NT2/D1 (cell line): ENCODE measurements at regions not wholly inside any gene's neighbourhood (a gene's known extent, or its start where the extent isn't known, plus 50 kb on each side); places are given as distances from the start of the nearest gene placed in this dataset.

Source experiments
- DNase-seq: peaks from one replicate; pipeline ENCODE4 v3.0.0-alpha.2; 2011; ENCODE audit warnings: low read depth, low spot score
- H3K27me3 ChIP-seq: 2 replicates; pipeline ENCODE4 v1.6.0; 2011; ENCODE audit warnings: mild to moderate bottlenecking; ENCODE audit not compliant: insufficient read length, insufficient read depth
- H3K36me3 ChIP-seq: 2 replicates; pipeline ENCODE4 v1.6.1; 2011; ENCODE audit warnings: mild to moderate bottlenecking, low read length, mixed read lengths; ENCODE audit not compliant: insufficient read depth, insufficient read length
- H3K4me1 ChIP-seq: 2 replicates; pipeline ENCODE4 v1.5.1; 2011; ENCODE audit not compliant: insufficient read depth, insufficient read length
- H3K4me3 ChIP-seq: 2 replicates; pipeline ENCODE4 v1.5.1; 2011; ENCODE audit warnings: low read depth; ENCODE audit not compliant: insufficient read length
- H3K9ac ChIP-seq: 2 replicates; pipeline ENCODE4 v1.6.0; 2011; ENCODE audit warnings: low read depth; ENCODE audit not compliant: insufficient read length
- H3K9me3 ChIP-seq: 2 replicates; pipeline ENCODE4 v1.5.1; 2011; ENCODE audit warnings: mild to moderate bottlenecking, low read length; ENCODE audit not compliant: insufficient read depth
- SUZ12 ChIP-seq: IDR thresholded peaks from 2 replicates; pipeline ENCODE4 v1.6.1; 2011; ENCODE audit not compliant: insufficient read length, insufficient read depth; ENCODE audit errors: extremely low read depth
- YY1 ChIP-seq: IDR thresholded peaks from 2 replicates; pipeline ENCODE4 v1.6.1; 2011; ENCODE audit not compliant: insufficient read length, insufficient read depth
- ZNF274 ChIP-seq: IDR thresholded peaks from 2 replicates; pipeline ENCODE4 v1.6.1; 2011; ENCODE audit warnings: mild to moderate bottlenecking, low read depth, low read length

- H3K4me1 ChIP-seq, result no peaks in the 10 kb centered on the region
- TF ChIP-seq YY1 (no peak), ZNF274 (no peak), SUZ12 (no peak)
- no peaks in the 10 kb centered on the region; the same call in 1 of the 2 replicates for H3K9me3 ChIP-seq
These were observed 141.7 kb upstream of the NRIP1 start for GRCh38 chr21:15206514-15206913.

GRCh38 chr21:15207231-15207630, 142.4 kb upstream of the NRIP1 start:
- Histone ChIP-seq H3K9ac (no peak overlapping the region), H3K9me3 (no peaks in the 10 kb centered on the region; the same call in 1 of the 2 replicates), H3K4me3 (no peak overlapping the region), H3K27me3 (no peaks in the 10 kb centered on the region), H3K36me3 (no peaks in the 10 kb centered on the region), H3K4me1 (no peaks in the 10 kb centered on the region)
- DNase-seq, result no peak
- no peak for TF ChIP-seq ZNF274
- TF ChIP-seq YY1, result no peak
- TF ChIP-seq SUZ12, result no peak

More at GRCh38 chr21:15206514-15206913, 141.7 kb upstream of the NRIP1 start:
- Histone ChIP-seq H3K9ac (no peak overlapping the region), H3K27me3 (no peaks in the 10 kb centered on the region), H3K4me3 (no peak overlapping the region), H3K36me3 (no peaks in the 10 kb centered on the region)
- no peak for DNase-seq

- H3K4me3 ChIP-seq, result no peak overlapping the region
- H3K36me3 ChIP-seq, result no peaks in the 10 kb centered on the region
- H3K9me3 ChIP-seq, result no peaks in the 10 kb centered on the region; the same call in 1 of the 2 replicates
- no peak overlapping the region for H3K9ac ChIP-seq
- H3K27me3 ChIP-seq, result no peaks in the 10 kb centered on the region
- no peaks in the 10 kb centered on the region for H3K4me1 ChIP-seq
- TF ChIP-seq YY1 (no peak), SUZ12 (no peak), ZNF274 (no peak)
- DNase-seq, result no peak
These were observed 143.0 kb upstream of the NRIP1 start for GRCh38 chr21:15207635-15208370.

GRCh38 chr21:15208786-15209185, 144.0 kb upstream of the NRIP1 start:
- H3K4me1 ChIP-seq, result no peaks in the 10 kb centered on the region
- DNase-seq, result no peak
- no peaks in the 10 kb centered on the region for H3K36me3 ChIP-seq
- no peak for TF ChIP-seq YY1
- TF ChIP-seq SUZ12, result no peak
- no peak for TF ChIP-seq ZNF274
- no peak overlapping the region for H3K9ac ChIP-seq
- no peaks in the 10 kb centered on the region for H3K27me3 ChIP-seq
- H3K4me3 ChIP-seq, result no peak overlapping the region
- no peaks in the 10 kb centered on the region; the same call in 1 of the 2 replicates for H3K9me3 ChIP-seq

- Histone ChIP-seq H3K4me3 (no peak overlapping the region), H3K36me3 (no peaks in the 10 kb centered on the region), H3K27me3 (no peaks in the 10 kb centered on the region), H3K9ac (no peak overlapping the region), H3K4me1 (no peaks in the 10 kb centered on the region), H3K9me3 (no peaks in the 10 kb centered on the region; the same call in 1 of the 2 replicates)
- no peak for DNase-seq
- no peak for TF ChIP-seq ZNF274
- no peak for TF ChIP-seq YY1
- no peak for TF ChIP-seq SUZ12
These were observed 144.4 kb upstream of the NRIP1 start for GRCh38 chr21:15209224-15209623.

- DNase-seq, result no peak
- H3K9ac ChIP-seq, result no peak overlapping the region
These were observed 145.5 kb upstream of the NRIP1 start for GRCh38 chr21:15210235-15210678.

GRCh38 chr21:15211491-15212133, 146.8 kb upstream of the NRIP1 start:
- no peak overlapping the region for H3K4me3 ChIP-seq
- no peaks in the 10 kb centered on the region for H3K4me1 ChIP-seq
- no peak for TF ChIP-seq ZNF274
- TF ChIP-seq SUZ12, result no peak
- TF ChIP-seq YY1, result no peak
- no peak for DNase-seq
- H3K27me3 ChIP-seq, result no peaks in the 10 kb centered on the region
- H3K36me3 ChIP-seq, result no peaks in the 10 kb centered on the region
- H3K9me3 ChIP-seq, result no peaks in the 10 kb centered on the region; the same call in 1 of the 2 replicates
- no peak overlapping the region for H3K9ac ChIP-seq

More at GRCh38 chr21:15210235-15210678, 145.5 kb upstream of the NRIP1 start:
- TF ChIP-seq SUZ12 (no peak), YY1 (no peak), ZNF274 (no peak)
- Histone ChIP-seq H3K9me3 (no peaks in the 10 kb centered on the region; the same call in 1 of the 2 replicates), H3K4me1 (no peaks in the 10 kb centered on the region), H3K36me3 (no peaks in the 10 kb centered on the region), H3K27me3 (no peaks in the 10 kb centered on the region), H3K4me3 (no peak overlapping the region)
